K562 (cell line): ENCODE measurements at regions not wholly inside any gene's neighbourhood (a gene's known extent, or its start where the extent isn't known, plus 50 kb on each side); places are given as distances from the start of the nearest gene placed in this dataset.

Experiments used
- ATAC-seq: fragments of 200-7000 bp; cut with Tn5 transposase; 3 replicates; pipeline ENCODE4 v1.9.1; 2020; ENCODE audit warnings: moderate library complexity
- BruUV-seq: library from RNA; stranded (reverse); fragments of 400-500 nt; replicated peaks from 2 replicates; lab custom pipeline; 2021; lab: Mats Ljungman, UMichigan
- CTCF ChIA-PET: fragments of 300-600 bp; formaldehyde crosslinking; extraction: SDS; loops from one replicate; lab custom pipeline; 2021; ENCODE audit warnings: low intra/inter-chr PET ratio; lab: Yijun Ruan, JAX
- POLR2A ChIA-PET: fragments of 300-600, 350-650 bp; sonication (Branson Sonifier 250); formaldehyde crosslinking; extraction: SDS; loops from one replicate; lab custom pipeline; 2021; ENCODE audit warnings: antibody characterized with exemption, inconsistent platforms; lab: Yijun Ruan, JAX
- DNase-seq, 4 experiments: peaks; one replicate each; pipeline versions ENCODE4 v3.0.0 to v3.0.0-alpha.2; 2011 to 2018; ENCODE audit warnings: low spot score in 3 of 4, mixed read lengths in 3 of 4; ENCODE audit errors: extremely low read depth in 1 of 4
- FAIRE-seq: peaks from 2 replicates; lab custom pipeline; 2011; peaks lifted over from hg19 to GRCh38; lab: Jason Lieb, UNC
- H2AFZ ChIP-seq: 2 replicates; pipeline ENCODE4 v1.6.0; 2011; ENCODE audit warnings: low read depth, low read length, control low read depth, inconsistent platforms
- H3K27ac ChIP-seq: fragments of 200-600 bp; 3 replicates; pipeline ENCODE4 v1.8.0; 2011; ENCODE audit warnings: low read depth, mild to moderate bottlenecking, control low read depth, inconsistent platforms, low read length, moderate library complexity, mixed read lengths; ENCODE audit errors: extremely low read depth
- H3K27me3 ChIP-seq, 2 experiments: fragments of 300-600 bp in 1 of 2; 2 replicates in 1 of 2; 3 replicates in 1 of 2; pipeline versions ENCODE4 v1.6.0 to v1.8.0; 2011; ENCODE audit warnings: inconsistent platforms in 2 of 2, low read length in 2 of 2, mild to moderate bottlenecking in 1 of 2, mixed read lengths in 1 of 2, moderate library complexity in 1 of 2; ENCODE audit not compliant: control insufficient read depth in 2 of 2, insufficient read depth in 2 of 2
- H3K36me3 ChIP-seq: fragments of 300-600 bp; 3 replicates; pipeline ENCODE4 v1.8.0; 2011; ENCODE audit warnings: mild to moderate bottlenecking, low read length, inconsistent platforms; ENCODE audit not compliant: control insufficient read depth, insufficient read depth
- H3K4me1 ChIP-seq, 2 experiments: fragments of 200-600 bp in 1 of 2; replicated peaks in 1 of 2; 2 replicates in 1 of 2; 3 replicates in 1 of 2; pipeline versions ENCODE4 v1.5.1 to v1.8.0; 2011; ENCODE audit warnings: inconsistent platforms in 2 of 2, low read length in 2 of 2, mild to moderate bottlenecking in 1 of 2, mixed read lengths in 1 of 2, moderate library complexity in 1 of 2; ENCODE audit not compliant: control insufficient read depth in 2 of 2, insufficient read depth in 2 of 2
- H3K4me2 ChIP-seq: 2 replicates; pipeline ENCODE4 v1.6.1; 2011; ENCODE audit warnings: low read length, control low read depth, inconsistent platforms, mixed read lengths; ENCODE audit not compliant: insufficient read depth
- H3K4me3 ChIP-seq: fragments of 200-600 bp; sonication (generic), shearing (Covaris generic); 2 replicates; pipeline ENCODE4 v1.5.1; 2016; ENCODE audit warnings: control low read depth, inconsistent platforms
- H3K79me2 ChIP-seq: fragments of 200-600 bp; 3 replicates; pipeline ENCODE4 v1.8.0; 2011; ENCODE audit warnings: low read length, inconsistent platforms; ENCODE audit not compliant: control insufficient read depth, insufficient read depth
- H3K9ac ChIP-seq, 2 experiments: 2 replicates each; pipeline versions ENCODE4 v1.6.0 to v1.6.1; 2011; ENCODE audit warnings: low read depth in 2 of 2, low read length in 2 of 2, control low read depth in 1 of 2, inconsistent platforms in 1 of 2, mild to moderate bottlenecking in 1 of 2, mixed read lengths in 1 of 2; ENCODE audit not compliant: insufficient read depth in 1 of 2
- H3K9me1 ChIP-seq: one replicate; pipeline ENCODE4 v1.6.0; 2011; ENCODE audit warnings: inconsistent platforms, mild to moderate bottlenecking, low read length, moderate library complexity; ENCODE audit not compliant: control insufficient read depth, insufficient read depth
- H3K9me3 ChIP-seq: replicated peaks from 2 replicates; pipeline ENCODE4 v1.5.1; 2011; ENCODE audit warnings: low read depth, low read length, inconsistent platforms; ENCODE audit not compliant: control insufficient read depth, insufficient read depth
- H4K20me1 ChIP-seq: replicated peaks from 2 replicates; pipeline ENCODE4 v1.6.1; 2011; ENCODE audit warnings: low read length, inconsistent platforms, mixed read lengths; ENCODE audit not compliant: control insufficient read depth, insufficient read depth
- CLOCK ChIP-seq: fragments of 250-450 bp; sonication (Bioruptor Pico); IDR thresholded peaks from 2 replicates; pipeline ENCODE4 v1.4.0; 2020; ENCODE audit warnings: mild to moderate bottlenecking, moderate library complexity, borderline replicate concordance
- ELF4 ChIP-seq: fragments of 450-650 bp; formaldehyde crosslinking; IDR thresholded peaks from 2 replicates; pipeline ENCODE4 v1.4.0; 2022; ENCODE audit warnings: missing genetic modification characterization
- HMG20A ChIP-seq: fragments of 450-650 bp; formaldehyde crosslinking; conservative IDR thresholded peaks from 2 replicates; pipeline ENCODE4 v1.4.0; 2020; ENCODE audit warnings: mild to moderate bottlenecking, mixed read lengths
- HNRNPUL1 ChIP-seq: fragments of 200-400 bp; formaldehyde crosslinking; IDR thresholded peaks from 2 replicates; pipeline ENCODE4 v1.6.1; 2017; ENCODE audit warnings: low read length
- KAT7 ChIP-seq: sonication (generic); formaldehyde crosslinking; IDR thresholded peaks from 2 replicates; pipeline ENCODE4 v1.8.0; 2022; ENCODE audit warnings: missing genetic modification reagents, mild to moderate bottlenecking, borderline replicate concordance
- POLR3G ChIP-seq: IDR thresholded peaks from 2 replicates; pipeline ENCODE4 v1.6.1; 2011; ENCODE audit not compliant: insufficient read length, insufficient replicate concordance; ENCODE audit errors: extremely low read depth
- RBM22 ChIP-seq: fragments of 200-400 bp; formaldehyde crosslinking; IDR thresholded peaks from 2 replicates; pipeline ENCODE4 v1.6.1; 2018; ENCODE audit warnings: low read length, low read depth; ENCODE audit not compliant: poor library complexity, severe bottlenecking
- SMARCB1 ChIP-seq: IDR thresholded peaks from 2 replicates; pipeline ENCODE4 v1.6.1; 2011; ENCODE audit warnings: improper control_type of control experiment, low read depth; ENCODE audit not compliant: insufficient read length
- THAP12 ChIP-seq: fragments of 250-450 bp; sonication (Bioruptor Pico); IDR thresholded peaks from 2 replicates; pipeline ENCODE4 v1.9.0; 2021; ENCODE audit warnings: mild to moderate bottlenecking, inconsistent platforms
- U2AF2 ChIP-seq: fragments of 200-400 bp; formaldehyde crosslinking; optimal IDR thresholded peaks from 2 replicates; pipeline ENCODE3; 2017; ENCODE audit warnings: low read depth, mild to moderate bottlenecking, low read length
- YY1 ChIP-seq, 3 experiments: IDR thresholded peaks; 2 replicates each; pipeline ENCODE4 v1.6.1; 2011; ENCODE audit warnings: low read length in 2 of 3, mild to moderate bottlenecking in 2 of 3, moderate library complexity in 2 of 3, borderline replicate concordance in 1 of 3, control low read depth in 1 of 3, low read depth in 1 of 3; ENCODE audit not compliant: insufficient read depth in 3 of 3, insufficient replicate concordance in 2 of 3, control insufficient read depth in 1 of 3, insufficient read length in 1 of 3; ENCODE audit errors: extremely low read depth in 1 of 3
- ZBTB2 ChIP-seq: fragments of 450-650 bp; IDR thresholded peaks from 2 replicates; pipeline ENCODE4 v1.6.1; 2016; ENCODE audit warnings: antibody characterized with exemption
- WGBS: fragments of 100-300 bp; shearing (Covaris generic); methylation state at CpG from one replicate; pipeline ENCODE4 v1.1.6; 2016; ENCODE audit warnings: low coverage, mixed read lengths; ENCODE audit not compliant: insufficient coverage; ENCODE audit errors: missing lambda C conversion rate; 5-methylcytosine and 5-hydroxymethylcytosine counted together
- in situ Hi-C: fragments of 300-500 bp; cut with MboI; formaldehyde crosslinking; loops from 4 replicates; pipeline ENCODE4 v1.15.0; 2018; ENCODE audit warnings: inconsistent platforms, mixed read lengths
- intact Hi-C: fragments of 100-400 bp; cut with micrococcal nuclease; formaldehyde crosslinking; loops from 2 replicates; pipeline ENCODE4 v1.14.2; 2022

GRCh38 chr5:66417781-66418180 lies 178.4 kb upstream of the MAST4 start:
- intact Hi-C loops (loop anchor here (10.0 kb wide), 1 partner anchor 113 kb away; no protein-coding TSS in a partner anchor), in situ Hi-C loops (no loop called here)
- Histone ChIP-seq H3K36me3 (no peaks in the 10 kb centered on the region), H3K4me3 (no peak overlapping the region), H3K27ac (no peak overlapping the region), H3K27me3 (no peaks in the 10 kb centered on the region), H2AFZ (no peak overlapping the region), H3K79me2 (no peaks in the 10 kb centered on the region)
- ChIA-PET CTCF (no interaction called here), POLR2A (no interaction called here)
- BruUV-seq: no TSS peak
- WGBS: 0% methylated on average over 2 of the region's 2 CpGs
- DNase-seq: no peak
- TF ChIP-seq ZBTB2 (no peak), U2AF2 (no peak), YY1 (IDR thresholded peaks at IDR 0.05; ENCODE audit: borderline replicate concordance in 1 of 3, control insufficient read depth in 1 of 3, extremely low read depth in 1 of 3, insufficient read depth in 3 of 3, insufficient read length in 1 of 3, insufficient replicate concordance in 2 of 3, low read depth in 1 of 3, low read length in 2 of 3) (no peak), HNRNPUL1 (no peak), CLOCK (no peak), ELF4 (CRISPR knock-in tag) (no peak), THAP12 (CRISPR knock-in tag) (no peak), SMARCB1 (no peak), HMG20A (no peak), POLR3G (no peak), RBM22 (no peak), KAT7 (no peak)
- TF ChIP-seq, all 486 proteins: peak for 0
- no peak for FAIRE-seq
- H3K9ac ChIP-seq: no peak overlapping the region
- no peaks in the 10 kb centered on the region for H3K9me1 ChIP-seq
- ATAC-seq: no peak
- H3K4me2 ChIP-seq: no peak overlapping the region
- H3K4me1 ChIP-seq: no peaks in the 10 kb centered on the region
- no peaks in the 10 kb centered on the region for H4K20me1 ChIP-seq
- no peaks in the 10 kb centered on the region for H3K9me3 ChIP-seq
